H9 (cell line): ENCODE measurements at regions not wholly inside any gene's neighbourhood (a gene's known extent, or its start where the extent isn't known, plus 50 kb on each side); places are given as distances from the start of the nearest gene placed in this dataset.

ENCODE experiments used
- DNase-seq: peaks from one replicate; pipeline ENCODE4 v3.0.0-alpha.2; 2017
- H2AFZ ChIP-seq: one replicate; pipeline ENCODE4 v1.6.1; 2013; ENCODE audit warnings: mild to moderate bottlenecking, low read length, control low read depth, moderate library complexity
- H2AK5ac ChIP-seq: 2 replicates; pipeline ENCODE4 v1.6.1; 2013; ENCODE audit warnings: low read length, control low read depth, mixed read lengths; ENCODE audit not compliant: insufficient read length
- H2BK120ac ChIP-seq: one replicate; pipeline ENCODE4 v1.6.1; 2013; ENCODE audit warnings: low read depth, mild to moderate bottlenecking, low read length, control low read depth, inconsistent platforms; ENCODE audit not compliant: poor library complexity, severe bottlenecking
- H2BK12ac ChIP-seq: 2 replicates; pipeline ENCODE4 v1.6.1; 2013; ENCODE audit warnings: low read length, control low read depth, mixed read lengths, low read depth; ENCODE audit not compliant: insufficient read length
- H2BK15ac ChIP-seq: 2 replicates; pipeline ENCODE4 v1.6.1; 2013; ENCODE audit warnings: low read depth, low read length, control low read depth
- H2BK20ac ChIP-seq: one replicate; pipeline ENCODE4 v1.6.1; 2013; ENCODE audit warnings: low read depth, mild to moderate bottlenecking, low read length, control low read depth, inconsistent platforms; ENCODE audit not compliant: poor library complexity, severe bottlenecking
- H2BK5ac ChIP-seq: 2 replicates; pipeline ENCODE4 v1.6.1; 2013; ENCODE audit warnings: low read length, control low read depth, mixed read lengths; ENCODE audit not compliant: insufficient read length
- H3K14ac ChIP-seq: 2 replicates; pipeline ENCODE4 v1.6.1; 2013; ENCODE audit warnings: low read length, control low read depth; ENCODE audit not compliant: insufficient read depth
- H3K18ac ChIP-seq: 2 replicates; pipeline ENCODE4 v1.6.1; 2013; ENCODE audit warnings: low read depth, mild to moderate bottlenecking, mixed read lengths, low read length, control low read depth; ENCODE audit not compliant: insufficient read length
- H3K23ac ChIP-seq: 2 replicates; pipeline ENCODE4 v1.6.1; 2013; ENCODE audit warnings: low read length, control low read depth, mixed read lengths, low read depth; ENCODE audit not compliant: insufficient read length
- H3K23me2 ChIP-seq: 2 replicates; pipeline ENCODE4 v1.6.1; 2013; ENCODE audit warnings: low read depth, mild to moderate bottlenecking, mixed read lengths, low read length, control low read depth; ENCODE audit not compliant: insufficient read length, poor library complexity, severe bottlenecking
- H3K27ac ChIP-seq: 2 replicates; pipeline ENCODE4 v1.5.1; 2013; ENCODE audit warnings: low read length, control low read depth, mixed read lengths, low read depth; ENCODE audit not compliant: insufficient read length
- H3K27me3 ChIP-seq: 2 replicates; pipeline ENCODE4 v1.6.1; 2013; ENCODE audit warnings: low read length, control low read depth, inconsistent platforms; ENCODE audit not compliant: insufficient read depth
- H3K4ac ChIP-seq: 2 replicates; pipeline ENCODE4 v1.6.1; 2013; ENCODE audit warnings: low read depth, mild to moderate bottlenecking, control low read depth, inconsistent platforms, low read length, moderate library complexity
- H3K4me1 ChIP-seq: 2 replicates; pipeline ENCODE4 v1.6.1; 2013; ENCODE audit warnings: low read length, control low read depth, inconsistent platforms; ENCODE audit not compliant: insufficient read depth
- H3K4me2 ChIP-seq: 2 replicates; pipeline ENCODE4 v1.6.1; 2013; ENCODE audit warnings: low read length, control low read depth, mixed read lengths; ENCODE audit not compliant: insufficient read length, insufficient read depth
- H3K56ac ChIP-seq: 2 replicates; pipeline ENCODE4 v1.6.1; 2013; ENCODE audit warnings: low read depth, mild to moderate bottlenecking, mixed read lengths, low read length, control low read depth; ENCODE audit not compliant: insufficient read length
- H3K79me1 ChIP-seq: 2 replicates; pipeline ENCODE4 v1.6.1; 2013; ENCODE audit warnings: low read depth, mild to moderate bottlenecking, moderate library complexity, low read length, control low read depth, inconsistent platforms; ENCODE audit not compliant: insufficient read depth, poor library complexity, severe bottlenecking
- H3K79me2 ChIP-seq: 2 replicates; pipeline ENCODE4 v1.6.1; 2013; ENCODE audit warnings: low read length, control low read depth, inconsistent platforms; ENCODE audit not compliant: insufficient read depth
- H3K9ac ChIP-seq: 2 replicates; pipeline ENCODE4 v1.6.1; 2013; ENCODE audit warnings: low read length, control low read depth, mixed read lengths; ENCODE audit not compliant: insufficient read length; ENCODE audit errors: extremely low read depth
- H3K9me3 ChIP-seq: one replicate; pipeline ENCODE4 v1.6.1; 2013; ENCODE audit warnings: low read depth, low read length, inconsistent platforms; ENCODE audit not compliant: control insufficient read depth
- H3T11ph ChIP-seq: one replicate; pipeline ENCODE4 v1.6.1; 2013; ENCODE audit warnings: mild to moderate bottlenecking, low read length, control low read depth, inconsistent platforms
- H4K20me1 ChIP-seq: one replicate; pipeline ENCODE4 v1.6.1; 2013; ENCODE audit not compliant: control insufficient read depth, insufficient read length, insufficient read depth
- H4K5ac ChIP-seq: 2 replicates; pipeline ENCODE4 v1.6.1; 2013; ENCODE audit warnings: low read depth, mild to moderate bottlenecking, mixed read lengths, low read length, control low read depth; ENCODE audit not compliant: insufficient read length
- H4K8ac ChIP-seq: replicated peaks from 2 replicates; pipeline ENCODE4 v1.6.1; 2013; ENCODE audit warnings: low read length, control low read depth, mixed read lengths, low read depth; ENCODE audit not compliant: insufficient read length
- H4K91ac ChIP-seq: 2 replicates; pipeline ENCODE4 v1.6.1; 2013; ENCODE audit warnings: low read depth, mild to moderate bottlenecking, moderate library complexity, mixed read lengths, low read length, control low read depth; ENCODE audit not compliant: insufficient read length
- H3K27ac Mint-ChIP-seq, 3 experiments: 2 replicates in 2 of 3; 3 replicates in 1 of 3; pipeline ENCODE4 v1.8.0; 2020 to 2021; ENCODE audit warnings: mixed read lengths in 3 of 3, mild to moderate bottlenecking in 1 of 3, moderate library complexity in 1 of 3
- H3K27me3 Mint-ChIP-seq: 2 replicates; pipeline ENCODE4 v1.8.0; 2021; ENCODE audit warnings: low read depth, mild to moderate bottlenecking, moderate library complexity, mixed read lengths
- H3K36me3 Mint-ChIP-seq, 3 experiments: 2 replicates in 2 of 3; 3 replicates in 1 of 3; pipeline ENCODE4 v1.8.0; 2020 to 2021; ENCODE audit warnings: low read depth in 3 of 3, mixed read lengths in 3 of 3; ENCODE audit not compliant: insufficient read depth in 1 of 3
- H3K4me1 Mint-ChIP-seq, 2 experiments: 2 replicates each; pipeline ENCODE4 v1.8.0; 2020; ENCODE audit warnings: mixed read lengths in 2 of 2
- H3K4me3 Mint-ChIP-seq, 2 experiments: 2 replicates in 1 of 2; 3 replicates in 1 of 2; pipeline ENCODE4 v1.8.0; 2020 to 2021; ENCODE audit warnings: mild to moderate bottlenecking in 2 of 2, mixed read lengths in 2 of 2, moderate library complexity in 1 of 2
- H3K9me3 Mint-ChIP-seq, 2 experiments: 2 replicates in 1 of 2; 3 replicates in 1 of 2; pipeline ENCODE4 v1.8.0; 2020; ENCODE audit warnings: mild to moderate bottlenecking in 2 of 2, mixed read lengths in 2 of 2, moderate library complexity in 1 of 2
- TF ChIP-seq, protein P1 (sequence below): fragments of 200-600 bp; sonication (generic); conservative IDR thresholded peaks from 3 replicates; pipeline ENCODE4 v1.8.0; 2021; ENCODE audit warnings: antibody characterized with exemption, mild to moderate bottlenecking

- Histone ChIP-seq H2AK5ac (no peak overlapping the region), H2AFZ (no peak overlapping the region), H3K56ac (no peak overlapping the region), H3K27ac (peak overlapping the region; percentile 85), H3K4me2 (peak overlapping the region; percentile 6), H3K79me2 (no peaks in the 10 kb centered on the region), H4K20me1 (no peaks in the 10 kb centered on the region), H3K27me3 (no peaks in the 10 kb centered on the region), H2BK12ac (no peak overlapping the region), H2BK5ac (no peak overlapping the region), H3K4me1 (peaks cover 6% of the 10 kb centered on the region; the same call in 1 of the 2 replicates), H3K23ac (no peak overlapping the region), H2BK120ac (no peak overlapping the region), H3K79me1 (no peaks in the 10 kb centered on the region), H3K4ac (no peak overlapping the region), H2BK15ac (no peak overlapping the region), H4K5ac (no peak overlapping the region), H3K9me3 (no peaks in the 10 kb centered on the region), H4K8ac (no peak overlapping the region), H3T11ph (no peak overlapping the region), H3K9ac (no peak overlapping the region), H4K91ac (no peak overlapping the region), H2BK20ac (no peak overlapping the region), H3K23me2 (no peaks in the 10 kb centered on the region), H3K14ac (no peak overlapping the region), H3K18ac (no peak overlapping the region)
- TF ChIP-seq, protein P1, sequence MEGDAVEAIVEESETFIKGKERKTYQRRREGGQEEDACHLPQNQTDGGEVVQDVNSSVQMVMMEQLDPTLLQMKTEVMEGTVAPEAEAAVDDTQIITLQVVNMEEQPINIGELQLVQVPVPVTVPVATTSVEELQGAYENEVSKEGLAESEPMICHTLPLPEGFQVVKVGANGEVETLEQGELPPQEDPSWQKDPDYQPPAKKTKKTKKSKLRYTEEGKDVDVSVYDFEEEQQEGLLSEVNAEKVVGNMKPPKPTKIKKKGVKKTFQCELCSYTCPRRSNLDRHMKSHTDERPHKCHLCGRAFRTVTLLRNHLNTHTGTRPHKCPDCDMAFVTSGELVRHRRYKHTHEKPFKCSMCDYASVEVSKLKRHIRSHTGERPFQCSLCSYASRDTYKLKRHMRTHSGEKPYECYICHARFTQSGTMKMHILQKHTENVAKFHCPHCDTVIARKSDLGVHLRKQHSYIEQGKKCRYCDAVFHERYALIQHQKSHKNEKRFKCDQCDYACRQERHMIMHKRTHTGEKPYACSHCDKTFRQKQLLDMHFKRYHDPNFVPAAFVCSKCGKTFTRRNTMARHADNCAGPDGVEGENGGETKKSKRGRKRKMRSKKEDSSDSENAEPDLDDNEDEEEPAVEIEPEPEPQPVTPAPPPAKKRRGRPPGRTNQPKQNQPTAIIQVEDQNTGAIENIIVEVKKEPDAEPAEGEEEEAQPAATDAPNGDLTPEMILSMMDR: no peak
- H3K4me3 Mint-ChIP-seq: peak overlapping the region; percentile 1 to 47; a peak in 4 of 5 replicates
- peaks cover 13 to 14% of the 10 kb centered on the region in 2 experiments for H3K9me3 Mint-ChIP-seq
- peak overlapping the region; percentile 85 to 99 (median 92); a peak in 6 of 7 replicates for H3K27ac Mint-ChIP-seq
- no peaks in the 10 kb centered on the region for H3K27me3 Mint-ChIP-seq
- peaks cover 10 to 22% (median 12%) of the 10 kb centered on the region in 3 experiments for H3K36me3 Mint-ChIP-seq
- peaks cover 55% of the 10 kb centered on the region in 2 experiments for H3K4me1 Mint-ChIP-seq
- DNase-seq: peak; percentile 24
Observed at GRCh38 chr5:164680216-164680615, 1174.8 kb downstream of the MAT2B start.
